GM12892 (cell line): ENCODE measurements at regions not wholly inside any gene's neighbourhood (a gene's known extent, or its start where the extent isn't known, plus 50 kb on each side); places are given as distances from the start of the nearest gene placed in this dataset.

Experiments used
- POLR2A ChIP-seq: IDR thresholded peaks from 2 replicates; pipeline ENCODE4 v1.6.1; 2011; ENCODE audit warnings: low read depth, low read length, control low read depth
- POLR2AphosphoS5 ChIP-seq: IDR thresholded peaks from 2 replicates; pipeline ENCODE4 v1.6.1; 2011; ENCODE audit warnings: low read depth, low read length, control low read depth
- TAF1 ChIP-seq: IDR thresholded peaks from 2 replicates; pipeline ENCODE4 v1.6.1; 2011; ENCODE audit warnings: low read depth, mild to moderate bottlenecking, control low read depth, low read length, borderline replicate concordance

DNA sequence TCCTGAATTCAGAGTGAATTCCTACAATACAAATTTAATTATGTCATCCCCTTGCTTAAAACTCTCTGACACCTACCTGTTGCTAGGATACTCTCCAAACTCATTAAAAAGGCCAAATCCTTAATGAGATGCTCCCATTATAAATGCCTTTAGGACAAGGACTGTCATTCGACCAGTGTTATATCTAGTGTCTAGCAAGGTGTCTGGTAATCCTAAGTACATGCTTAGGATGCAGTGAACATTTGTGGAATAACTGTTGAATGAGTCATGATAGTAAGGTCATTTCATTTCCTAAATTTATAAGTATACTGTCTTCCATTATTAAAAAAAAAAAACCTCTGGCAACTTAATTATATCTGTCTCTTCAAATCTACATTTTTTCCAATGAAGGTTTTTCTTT lies 588.9 kb upstream of the NRXN1 start:
- TF ChIP-seq POLR2A = no peak
- TF ChIP-seq POLR2AphosphoS5 = no peak
- no peak for TF ChIP-seq TAF1
